ENCODE measurements at regions not wholly inside any gene's neighbourhood (a gene's known extent, or its start where the extent isn't known, plus 50 kb on each side); places are given as distances from the start of the nearest gene placed in this dataset.

DNA sequence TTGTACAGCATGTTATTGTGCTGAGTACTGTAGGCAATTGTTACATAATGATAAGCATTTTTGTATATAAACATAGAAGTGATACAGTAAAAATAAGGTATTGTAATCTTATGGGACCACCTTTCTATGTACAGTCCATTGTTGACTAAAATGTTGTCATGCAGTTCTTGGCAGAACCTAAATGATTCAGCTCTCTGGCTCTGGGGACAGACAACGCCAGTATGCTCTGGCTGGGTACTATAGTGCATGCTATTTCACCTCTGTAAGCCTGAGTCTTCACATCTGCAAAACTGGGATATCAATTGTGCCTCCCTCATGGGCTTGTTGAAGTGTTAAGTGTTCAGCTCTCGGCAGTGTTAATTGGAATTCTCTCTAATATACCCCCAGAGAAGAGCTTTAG is 674.3 kb downstream of the INHBA start:
- FAIRE-seq: no peak

DNA sequence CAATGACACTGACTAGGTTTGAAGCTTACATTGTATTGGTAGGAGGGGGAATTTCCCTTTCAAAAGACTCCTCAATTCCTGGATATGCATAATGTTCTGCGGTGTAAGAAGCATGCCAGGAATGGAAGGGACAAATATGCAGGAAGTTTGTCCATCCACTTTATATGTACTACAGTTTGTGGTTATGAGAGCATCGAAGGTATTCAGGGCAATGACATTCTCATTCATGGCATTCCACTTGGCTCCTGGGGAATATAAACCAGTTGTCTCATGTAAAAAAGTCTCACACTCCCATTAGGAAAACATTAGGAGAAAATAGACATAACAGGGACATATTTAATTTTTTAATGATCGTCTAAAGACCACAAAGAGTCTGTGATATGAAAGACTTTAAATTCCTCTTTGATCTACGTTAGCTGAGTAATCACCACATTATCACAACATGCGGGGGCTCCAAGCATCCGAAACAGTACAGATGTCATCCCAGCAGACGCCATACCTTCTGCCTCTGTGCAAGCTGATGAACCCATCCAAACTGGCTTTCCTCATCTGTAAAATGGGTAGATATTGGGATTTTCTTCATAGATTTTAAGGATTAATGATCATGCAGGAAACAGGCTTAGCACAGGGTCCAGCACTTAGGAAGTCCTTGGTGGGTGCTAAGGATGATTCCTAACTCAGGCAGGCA is 675.3 kb downstream of the INHBA start:
- FAIRE-seq: no peak

DNA sequence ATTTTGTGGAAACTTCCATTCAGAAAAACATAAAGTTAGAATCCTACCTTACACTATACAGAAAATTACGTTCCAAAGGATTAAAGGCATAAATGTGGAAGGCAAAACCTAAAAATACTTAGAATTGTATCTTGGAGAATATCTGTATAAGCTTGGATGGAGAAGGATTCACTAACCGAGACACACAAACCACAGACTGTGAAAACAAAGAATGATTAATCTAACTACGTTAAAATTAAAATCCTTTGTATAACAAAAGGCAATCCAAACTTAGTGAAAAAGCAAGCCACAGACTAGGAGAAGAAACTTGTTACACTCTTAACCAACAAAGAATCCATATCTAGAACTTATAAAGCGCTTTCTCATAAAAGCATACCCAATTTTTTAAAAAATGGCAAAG is 678.8 kb downstream of the INHBA start:
- FAIRE-seq: no peak

DNA sequence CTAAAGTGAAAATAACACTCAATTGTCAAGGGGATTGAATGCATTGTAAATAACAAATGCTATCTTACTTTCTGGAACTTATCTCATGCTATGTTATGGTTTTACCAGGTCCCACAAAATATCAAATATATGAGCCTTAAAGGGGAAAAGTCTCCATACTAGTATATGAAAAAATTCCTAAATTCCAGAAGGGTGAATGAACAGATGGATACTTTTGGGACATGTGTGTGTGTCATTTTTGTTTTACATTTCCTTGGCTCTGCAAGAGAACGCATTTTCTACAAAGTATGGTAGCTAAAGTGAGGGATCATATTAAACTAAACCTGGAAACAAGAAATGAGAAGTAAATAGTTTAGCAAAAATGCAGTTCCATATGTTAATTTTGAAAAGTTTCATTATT is 682.8 kb downstream of the INHBA start:
- FAIRE-seq: no peak

DNA sequence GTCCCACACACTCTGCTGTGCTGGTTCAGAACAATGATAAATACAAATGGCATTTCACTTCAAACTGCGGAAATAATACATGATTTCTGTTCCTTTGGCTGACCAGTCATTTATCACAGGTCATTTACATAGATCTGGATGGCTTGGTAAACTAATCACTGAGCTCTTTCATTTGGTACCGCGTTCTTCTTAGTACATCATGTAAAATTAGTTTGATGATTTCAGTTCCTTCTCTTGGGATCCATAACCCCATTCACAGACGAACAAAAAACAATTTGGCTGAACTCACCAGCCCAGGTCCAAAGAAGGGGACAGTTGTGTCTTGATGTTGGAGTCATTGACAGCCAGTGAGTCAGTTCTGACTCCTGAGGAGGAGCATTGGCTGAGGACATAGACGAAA is 689.8 kb downstream of the INHBA start:
- no peak for FAIRE-seq

DNA sequence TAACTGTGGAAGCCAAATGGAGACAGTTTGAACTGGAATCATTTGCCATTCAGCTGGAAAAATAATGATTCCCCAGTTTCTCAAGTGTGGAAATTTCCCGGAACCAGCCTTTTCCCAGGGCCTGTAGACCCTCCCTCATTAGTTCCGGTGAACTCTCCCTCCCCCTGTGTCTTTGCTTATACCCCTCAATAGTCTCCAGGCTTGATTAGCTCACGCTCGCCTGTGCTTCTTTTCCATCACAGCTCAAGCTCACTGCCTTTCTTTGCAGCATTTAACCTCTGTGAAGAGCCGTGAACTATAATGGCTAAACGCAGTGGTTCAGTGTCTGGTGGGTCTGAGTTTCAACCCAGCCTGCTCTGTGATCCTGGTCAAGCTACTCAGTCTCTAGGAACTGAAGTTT is 690.8 kb downstream of the INHBA start:
- no peak for FAIRE-seq

DNA sequence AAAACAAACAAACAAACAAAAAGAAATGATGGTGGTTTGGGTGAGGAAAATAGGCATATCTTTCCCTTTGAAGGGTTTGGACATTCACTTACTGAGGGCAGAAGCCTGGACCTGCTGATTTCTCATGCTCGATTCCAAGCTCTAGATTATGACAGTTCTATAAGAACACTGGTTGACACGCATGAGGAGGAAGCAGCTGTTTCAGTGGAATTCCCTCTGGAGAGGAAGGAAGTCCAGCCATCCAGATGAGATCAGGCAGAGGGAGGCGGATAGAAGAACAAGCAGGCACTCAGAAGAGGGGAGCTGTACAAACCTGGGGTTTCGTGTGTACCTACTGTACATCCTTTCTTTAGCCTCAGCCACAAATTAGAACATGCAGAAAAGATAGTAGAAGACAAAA is 691.9 kb downstream of the INHBA start:
- no peak for FAIRE-seq

DNA sequence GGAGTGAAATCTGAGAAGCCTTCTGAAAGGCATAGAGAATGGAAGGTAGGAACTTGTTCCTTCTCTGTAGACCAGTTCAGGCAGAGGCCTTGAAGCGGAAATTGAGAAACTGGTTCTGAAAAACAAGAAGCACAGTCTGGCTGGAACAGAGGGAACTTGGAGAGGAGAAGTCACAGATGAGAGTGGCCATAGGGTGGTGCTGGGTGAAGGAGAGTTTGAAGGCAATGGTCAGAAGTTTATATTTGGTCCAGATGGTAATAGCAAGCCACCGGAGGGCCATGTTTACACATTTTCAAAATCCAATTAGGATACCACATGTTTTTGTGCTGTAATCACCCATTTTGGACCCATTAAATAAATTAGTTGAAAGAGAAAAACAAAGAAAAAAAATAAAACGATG is 692.5 kb downstream of the INHBA start:
- FAIRE-seq: no peak

DNA sequence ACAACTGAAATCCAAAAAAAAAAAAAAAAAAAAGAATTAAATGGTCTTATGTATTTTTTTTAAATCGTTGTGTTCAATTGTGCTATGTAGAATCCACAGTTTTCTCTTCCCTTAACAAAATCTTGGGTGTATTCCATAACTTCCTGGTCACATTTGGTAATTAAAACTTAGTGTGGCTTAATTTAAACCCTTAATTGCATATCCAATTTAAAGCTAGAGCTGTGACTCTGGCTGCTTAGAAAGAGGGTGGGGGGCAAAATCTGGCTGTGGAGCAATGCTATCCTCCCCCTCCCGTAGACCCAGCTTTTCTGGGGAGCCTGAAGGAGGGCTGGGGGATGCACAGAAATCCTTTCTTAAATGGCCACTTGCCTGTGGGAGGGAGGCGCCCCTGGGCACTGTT is 695.1 kb downstream of the INHBA start:
- FAIRE-seq: no peak

DNA sequence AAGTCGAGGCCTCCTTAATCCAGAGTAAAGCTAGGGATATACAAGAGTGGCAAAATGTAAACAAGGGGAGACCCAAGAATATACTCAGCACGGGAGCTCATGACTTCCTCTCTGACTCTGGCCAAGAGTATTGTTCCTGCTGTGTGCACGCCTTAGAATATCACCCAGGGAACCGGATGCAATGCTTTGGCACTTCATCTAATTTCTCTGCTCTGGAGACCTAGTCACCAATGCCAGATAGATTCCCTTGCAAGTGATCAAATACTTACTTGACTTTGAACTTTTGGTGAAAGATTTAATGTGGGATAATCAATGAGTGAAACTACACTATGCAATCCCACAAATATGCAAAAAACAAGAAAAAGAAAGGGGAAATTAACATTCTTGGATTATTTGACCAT is 695.5 kb downstream of the INHBA start:
- FAIRE-seq: no peak

DNA sequence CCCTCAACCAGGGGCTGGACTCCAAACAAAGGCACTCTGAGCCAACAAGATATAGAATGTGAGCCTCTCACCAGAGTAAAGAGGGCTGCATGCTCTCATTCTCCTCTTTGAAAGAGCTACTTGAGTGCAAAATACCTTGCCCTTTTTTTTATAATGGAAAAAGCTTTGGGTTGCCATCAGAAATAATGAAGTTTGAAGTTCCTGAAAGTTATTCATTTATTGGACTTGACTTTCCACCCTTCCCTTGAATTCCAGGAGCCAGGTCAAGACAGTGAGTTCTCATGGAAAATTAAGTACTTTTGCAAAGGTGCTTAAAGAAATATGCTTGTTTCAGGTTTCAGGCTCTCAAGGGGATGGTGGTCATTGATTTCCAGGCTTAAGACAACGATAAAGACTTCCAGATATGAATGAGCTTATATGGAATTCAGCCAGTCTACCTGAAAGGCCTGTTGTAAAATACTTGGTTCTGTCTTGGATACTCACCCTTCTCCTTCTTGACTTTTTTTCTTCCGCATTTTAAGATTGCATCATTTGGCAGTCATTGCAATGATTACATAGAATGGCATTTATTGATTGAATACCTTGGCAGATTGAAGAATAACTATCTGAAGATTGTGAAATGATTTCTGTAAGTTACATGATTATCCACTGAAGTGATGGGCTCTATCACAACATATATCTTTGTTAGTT is 696.4 kb downstream of the INHBA start:
- no peak for FAIRE-seq

DNA sequence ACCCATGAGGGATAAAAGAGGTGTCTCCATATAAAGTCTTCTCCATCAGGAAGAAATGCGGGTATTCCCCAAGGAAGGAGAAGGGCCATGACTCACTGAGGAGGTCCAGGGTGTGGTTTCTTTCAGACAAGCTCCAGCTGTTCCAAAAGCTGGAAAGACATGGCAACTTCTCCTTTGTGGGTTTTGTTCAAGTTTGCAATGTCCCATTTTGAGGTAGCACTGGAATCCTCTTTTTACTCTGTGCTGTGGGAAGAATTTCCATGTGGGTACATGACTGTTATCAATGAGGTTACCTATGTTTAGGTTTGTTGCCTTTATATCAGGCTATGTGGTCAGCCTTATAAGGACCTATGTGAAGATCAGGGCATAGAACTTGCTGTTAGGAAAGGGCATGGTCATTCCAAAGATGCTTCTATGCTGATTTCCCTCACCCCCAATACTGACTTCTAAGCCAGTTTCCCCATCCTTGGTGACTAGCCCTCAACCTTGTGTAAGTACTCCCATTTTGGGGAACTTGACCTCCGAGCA is 697.5 kb downstream of the INHBA start:
- FAIRE-seq: no peak

DNA sequence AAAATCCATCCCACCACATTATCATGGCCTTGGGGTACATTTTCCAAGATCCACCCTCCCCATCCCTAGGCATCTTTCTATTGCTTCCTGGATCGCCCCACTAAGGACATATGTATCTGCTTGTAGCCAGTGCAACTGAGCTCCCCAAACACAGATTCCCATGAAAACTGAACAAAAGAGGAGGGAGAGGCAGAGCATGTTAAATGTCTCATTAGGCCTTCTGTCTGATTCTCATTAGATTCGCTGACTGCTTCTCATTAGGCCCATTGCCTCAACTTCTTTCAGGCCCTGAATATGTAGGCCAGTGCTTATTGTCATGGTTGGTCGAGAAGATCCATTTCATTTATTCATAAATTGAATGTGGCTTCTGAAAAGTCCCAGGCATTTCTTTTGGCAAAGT is 698.9 kb downstream of the INHBA start:
- FAIRE-seq: no peak

DNA sequence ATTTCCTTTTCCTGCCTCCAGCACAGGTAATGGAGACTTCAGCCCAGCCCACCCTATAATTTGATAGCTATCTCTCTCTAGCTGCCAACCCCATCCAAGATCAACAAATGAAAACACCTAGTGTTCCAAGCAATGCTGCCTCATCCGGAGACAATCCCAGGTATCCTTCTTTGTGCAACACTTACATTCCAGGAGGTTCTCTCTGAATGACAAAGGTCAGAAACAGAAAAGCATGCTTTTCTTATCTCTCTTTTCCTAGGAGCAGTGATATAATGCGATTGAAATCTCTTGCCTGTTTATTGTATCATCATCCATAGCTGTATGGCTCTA is 699.3 kb downstream of the INHBA start:
- FAIRE-seq: no peak

DNA sequence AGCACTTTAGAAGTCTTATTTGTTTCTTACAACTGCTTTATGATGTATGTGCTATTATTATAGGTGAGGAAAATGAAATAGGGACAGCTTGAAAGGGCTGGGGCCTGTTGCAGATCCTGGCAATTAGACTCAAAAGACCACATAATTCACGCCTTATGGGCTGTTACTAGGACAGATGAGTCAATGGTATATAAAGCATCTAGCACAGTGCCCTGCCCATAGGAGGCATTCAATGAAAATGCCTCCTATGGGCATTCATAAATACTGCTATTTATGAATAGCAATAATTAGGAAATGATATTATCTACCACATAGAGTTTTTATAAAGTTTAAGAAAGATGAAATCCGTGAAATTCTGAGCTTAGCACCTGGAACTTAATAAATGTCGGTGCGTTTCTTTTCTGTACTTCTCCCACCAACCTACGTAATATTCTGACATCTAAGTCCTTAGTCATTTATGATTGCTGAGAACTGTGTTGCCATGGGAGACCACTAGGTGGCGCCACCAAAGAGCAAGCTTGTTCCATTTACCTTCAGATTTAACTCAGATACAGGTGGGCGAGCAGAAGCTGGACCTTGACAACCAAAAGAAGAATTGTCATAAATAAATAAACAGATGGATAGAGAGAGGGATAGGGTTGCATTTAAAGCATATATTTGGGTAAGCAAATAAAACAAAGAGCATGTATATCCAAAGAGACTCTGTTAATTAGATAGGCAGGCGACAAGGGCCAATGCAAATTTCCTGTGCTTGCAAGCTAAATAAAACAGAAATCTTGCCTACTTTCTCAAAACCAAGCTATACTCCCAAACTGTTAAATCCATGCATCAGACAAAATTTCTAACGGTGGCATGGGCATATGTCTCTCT is 699.9 kb downstream of the INHBA start:
- no peak for FAIRE-seq

DNA sequence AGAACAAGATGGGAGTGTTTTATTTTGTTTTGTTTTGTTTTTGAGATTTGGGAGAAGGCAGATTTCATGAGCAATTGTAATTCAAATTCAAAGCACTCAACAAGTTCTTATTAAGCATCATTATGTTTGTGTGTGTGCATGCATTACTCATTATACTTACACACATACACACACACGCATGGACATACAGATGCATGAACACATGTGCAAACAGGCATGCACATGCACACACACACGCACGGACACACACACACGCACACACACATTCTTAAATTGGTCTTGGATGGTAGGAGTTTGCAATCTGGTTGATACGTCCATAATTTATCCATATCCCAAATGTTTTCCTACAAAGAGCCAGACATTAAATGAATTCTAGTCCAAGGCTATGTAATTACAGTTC is 702.8 kb downstream of the INHBA start:
- FAIRE-seq: no peak

DNA sequence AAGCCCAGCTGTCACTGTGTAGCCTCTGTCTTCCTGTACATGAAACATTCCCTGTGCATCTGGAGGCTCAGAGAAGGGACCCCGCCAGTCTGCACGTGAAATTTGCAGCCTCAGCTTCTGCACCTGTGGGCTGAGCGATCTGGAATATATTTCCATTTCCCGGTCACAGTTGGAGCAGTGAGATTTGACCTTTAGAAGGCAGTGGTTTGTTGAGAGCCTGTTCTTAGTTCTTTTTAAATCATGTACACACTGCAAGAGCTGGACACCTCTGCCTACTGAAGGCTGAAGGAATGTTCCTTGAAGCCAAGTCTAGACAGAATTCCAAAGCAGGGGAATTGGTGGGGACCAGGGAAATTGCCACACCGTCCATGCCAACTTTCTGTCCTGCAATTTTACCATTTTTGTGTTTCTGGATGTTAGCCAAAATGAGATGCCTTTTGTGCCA is 706.6 kb downstream of the INHBA start:
- FAIRE-seq: no peak

DNA sequence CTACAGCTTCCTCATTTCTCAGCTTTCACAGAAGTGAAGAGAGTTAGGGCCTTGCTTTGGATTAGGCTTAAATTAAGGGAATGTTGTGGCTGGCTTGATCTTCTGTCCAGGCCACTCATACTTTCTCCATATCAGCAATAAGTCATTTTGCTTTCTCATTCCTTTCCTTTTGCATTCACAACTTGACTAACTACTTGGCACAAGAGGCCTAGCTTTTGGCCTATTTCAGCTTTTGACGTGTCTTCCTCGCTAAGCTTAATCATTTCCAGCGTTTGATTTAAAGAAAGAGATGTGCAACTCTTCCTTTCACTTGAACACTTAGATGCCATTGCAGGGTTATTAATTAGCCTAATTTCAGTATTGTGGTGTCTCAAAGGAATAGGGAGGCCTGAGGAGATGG is 712.0 kb downstream of the INHBA start:
- FAIRE-seq: no peak

DNA sequence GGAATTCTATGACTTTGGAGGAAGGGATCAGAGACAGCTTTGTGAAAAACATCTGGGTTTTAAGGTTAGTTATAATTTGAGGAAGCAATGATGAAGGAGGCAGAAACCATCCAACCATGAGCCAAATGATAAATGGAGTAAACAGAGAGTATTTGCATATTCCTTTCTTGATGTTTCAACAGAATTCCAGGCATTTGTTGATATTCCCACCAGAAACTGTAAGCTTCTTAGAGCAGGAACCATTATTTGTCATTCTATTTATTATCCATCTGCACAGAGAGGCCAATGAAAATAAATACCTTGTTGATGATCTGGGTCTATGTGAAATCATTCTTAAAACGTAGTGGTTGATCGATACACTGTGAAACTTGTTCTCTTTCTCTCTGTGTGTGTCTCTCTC is 715.3 kb downstream of the INHBA start:
- peak; percentile 87 for FAIRE-seq

DNA sequence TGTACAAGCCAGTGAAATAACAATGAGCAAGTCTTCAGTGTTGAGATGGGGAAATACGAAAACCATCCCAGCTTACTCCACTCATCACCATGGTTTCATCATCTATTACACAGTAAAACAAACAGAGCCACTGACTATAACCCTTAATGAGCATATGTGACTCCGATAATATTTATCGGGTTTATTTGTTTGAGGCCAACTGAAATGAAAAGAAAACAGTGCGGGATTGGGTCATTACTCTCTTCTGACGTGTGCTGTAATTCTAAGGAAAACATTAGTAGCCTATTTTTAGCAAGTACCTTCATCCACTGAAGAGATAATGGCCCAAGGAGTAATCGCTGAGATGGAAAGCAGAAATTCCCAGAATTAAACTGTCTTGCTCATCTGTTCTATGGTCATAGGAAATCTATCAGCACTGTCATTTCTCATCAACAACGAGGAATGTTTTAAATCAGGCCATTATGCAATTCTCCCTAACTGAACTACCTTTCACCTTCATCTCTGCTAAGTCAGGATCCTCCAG is 716.5 kb downstream of the INHBA start:
- peak; percentile 100 for FAIRE-seq

DNA sequence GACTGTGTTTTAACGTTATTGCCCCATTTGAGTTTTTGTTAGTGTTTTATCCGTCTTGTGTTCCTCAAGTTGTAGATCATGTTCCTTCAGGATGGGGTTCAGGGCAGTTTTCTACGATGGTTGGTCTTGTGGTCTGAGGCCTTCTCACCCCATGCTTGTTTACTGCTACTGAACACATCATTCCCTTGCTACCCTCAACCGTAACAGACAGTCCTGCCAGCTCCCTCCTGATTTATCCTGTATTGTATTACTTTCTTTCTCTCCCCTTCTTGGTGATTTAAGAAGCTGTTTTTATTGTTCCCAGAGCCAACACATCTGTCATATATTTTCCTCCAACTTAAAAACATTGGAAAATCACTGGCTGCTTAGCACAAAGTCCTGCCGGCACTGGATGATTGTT is 719.8 kb downstream of the INHBA start:
- no peak for FAIRE-seq

DNA sequence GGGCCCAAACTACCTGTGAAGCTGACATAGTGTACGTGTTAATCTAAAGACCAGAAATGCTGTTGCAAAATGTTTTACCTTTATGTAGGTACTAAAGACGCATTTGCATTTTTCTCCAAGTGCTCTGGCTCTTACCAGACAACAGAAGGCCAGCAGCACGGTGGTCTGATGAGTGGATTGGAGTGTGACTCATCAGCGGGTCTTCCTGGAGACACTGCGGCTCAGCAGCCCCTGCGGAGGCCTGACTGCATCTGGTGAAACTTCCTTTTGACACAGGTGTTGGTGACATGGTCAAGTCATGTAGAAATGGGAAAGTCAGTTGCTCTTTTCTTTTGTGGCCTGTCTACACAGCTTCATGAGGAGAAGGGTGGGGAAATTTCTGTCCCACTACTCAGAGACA is 723.6 kb downstream of the INHBA start:
- FAIRE-seq: no peak

DNA sequence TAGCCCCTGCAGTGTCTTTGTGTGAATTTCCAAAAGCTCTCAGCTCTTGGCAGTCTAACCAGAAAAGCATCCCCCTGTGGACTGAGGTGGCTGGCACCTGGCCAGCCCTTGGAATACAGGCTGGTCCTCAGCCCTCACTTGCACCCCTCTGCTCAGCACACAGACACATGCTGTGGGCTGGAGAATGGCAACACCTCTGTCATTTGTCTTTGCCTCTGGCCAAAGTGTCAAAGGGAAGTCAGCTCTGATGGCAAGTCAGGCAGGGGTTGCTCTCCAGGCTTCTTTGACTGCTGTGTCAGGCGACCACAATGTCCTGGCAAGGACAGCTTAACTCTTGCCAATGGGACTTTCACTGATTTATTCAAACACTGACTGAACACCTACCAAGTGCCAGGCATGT is 724.8 kb downstream of the INHBA start:
- FAIRE-seq: no peak

DNA sequence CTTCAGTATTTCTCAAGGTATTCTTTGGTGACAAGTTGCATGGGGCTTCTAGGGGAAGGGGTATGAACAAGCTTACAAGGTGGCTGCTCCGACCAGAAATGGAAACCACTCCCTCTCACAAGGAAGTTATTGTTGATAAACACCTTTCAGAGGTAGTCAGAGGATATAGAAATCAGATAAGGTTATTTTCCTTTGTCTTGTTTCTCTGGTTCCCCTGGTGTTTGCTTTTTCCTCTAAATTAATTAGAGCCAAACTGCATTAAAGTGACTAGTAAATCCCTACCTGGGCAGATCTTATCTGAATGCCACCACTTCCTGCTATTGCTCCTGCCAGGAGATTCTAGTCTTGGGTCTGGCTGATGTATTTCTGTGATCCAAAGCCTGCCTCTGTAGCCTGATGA is 725.4 kb downstream of the INHBA start:
- FAIRE-seq: no peak
